Cardiac muscle cell (in vitro differentiated cells and primary cell): ENCODE measurements at regions not wholly inside any gene's neighbourhood (a gene's known extent, or its start where the extent isn't known, plus 50 kb on each side); places are given as distances from the start of the nearest gene placed in this dataset.

Source experiments
- DNase-seq, 2 donors: peaks; one replicate each; pipeline versions ENCODE4 v3.0.0 to v3.0.0-alpha.2; 2010 to 2017; ENCODE audit warnings: low read depth in 1 of 2, low spot score in 1 of 2
- H3K27ac ChIP-seq: fragments of 200-600 bp; sonication (generic); 2 replicates; pipeline ENCODE4 v1.5.1; 2016
- H3K27me3 ChIP-seq: fragments of 200-600 bp; sonication (generic); 2 replicates; pipeline ENCODE4 v1.6.0; 2016; ENCODE audit warnings: control low read depth
- H3K36me3 ChIP-seq: fragments of 200-600 bp; sonication (generic); 2 replicates; pipeline ENCODE4 v1.5.1; 2016; ENCODE audit warnings: control low read depth
- H3K4me1 ChIP-seq: fragments of 200-600 bp; sonication (generic); 2 replicates; pipeline ENCODE4 v1.8.1; 2017; ENCODE audit warnings: low read depth, mild to moderate bottlenecking, mixed run types
- H3K4me3 ChIP-seq: fragments of 200-600 bp; sonication (generic); 2 replicates; pipeline ENCODE4 v1.5.1; 2016; ENCODE audit warnings: mild to moderate bottlenecking
- H3K9me3 ChIP-seq: fragments of 200-600 bp; sonication (generic); 2 replicates; pipeline ENCODE4 v1.5.1; 2017; ENCODE audit warnings: low read depth, mild to moderate bottlenecking, control low read depth
- TF ChIP-seq, protein P1 (sequence below): IDR thresholded peaks from 2 replicates; pipeline ENCODE4 v1.5.1; 2012; ENCODE audit warnings: low read depth, mild to moderate bottlenecking, low read length

DNA sequence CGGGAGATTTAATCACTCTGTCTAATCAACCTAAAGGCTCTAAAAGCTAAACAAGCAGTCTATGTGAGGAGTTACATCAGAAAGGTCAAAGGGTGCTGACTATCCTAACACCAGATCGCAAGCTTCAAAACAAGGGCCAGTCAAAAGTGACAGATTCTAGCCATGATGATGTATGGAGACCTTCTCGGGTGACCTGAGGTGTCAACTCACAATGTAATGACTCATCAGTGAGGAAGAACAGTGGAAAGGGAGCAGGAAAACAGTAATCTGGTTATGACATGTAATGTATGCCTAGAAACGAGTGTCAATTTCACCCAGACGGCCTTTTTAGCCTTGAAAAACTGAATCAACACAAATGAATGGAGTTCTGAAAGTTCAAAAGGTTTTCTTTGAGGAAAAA, 375.3 kb downstream of the IDS start:
- Histone ChIP-seq H3K4me1 (no peaks in the 10 kb centered on the region), H3K36me3 (no peaks in the 10 kb centered on the region), H3K9me3 (no peaks in the 10 kb centered on the region), H3K27ac (no peak overlapping the region), H3K4me3 (no peak overlapping the region), H3K27me3 (no peaks in the 10 kb centered on the region)
- no peak for DNase-seq
- TF ChIP-seq, protein P1, sequence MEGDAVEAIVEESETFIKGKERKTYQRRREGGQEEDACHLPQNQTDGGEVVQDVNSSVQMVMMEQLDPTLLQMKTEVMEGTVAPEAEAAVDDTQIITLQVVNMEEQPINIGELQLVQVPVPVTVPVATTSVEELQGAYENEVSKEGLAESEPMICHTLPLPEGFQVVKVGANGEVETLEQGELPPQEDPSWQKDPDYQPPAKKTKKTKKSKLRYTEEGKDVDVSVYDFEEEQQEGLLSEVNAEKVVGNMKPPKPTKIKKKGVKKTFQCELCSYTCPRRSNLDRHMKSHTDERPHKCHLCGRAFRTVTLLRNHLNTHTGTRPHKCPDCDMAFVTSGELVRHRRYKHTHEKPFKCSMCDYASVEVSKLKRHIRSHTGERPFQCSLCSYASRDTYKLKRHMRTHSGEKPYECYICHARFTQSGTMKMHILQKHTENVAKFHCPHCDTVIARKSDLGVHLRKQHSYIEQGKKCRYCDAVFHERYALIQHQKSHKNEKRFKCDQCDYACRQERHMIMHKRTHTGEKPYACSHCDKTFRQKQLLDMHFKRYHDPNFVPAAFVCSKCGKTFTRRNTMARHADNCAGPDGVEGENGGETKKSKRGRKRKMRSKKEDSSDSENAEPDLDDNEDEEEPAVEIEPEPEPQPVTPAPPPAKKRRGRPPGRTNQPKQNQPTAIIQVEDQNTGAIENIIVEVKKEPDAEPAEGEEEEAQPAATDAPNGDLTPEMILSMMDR: no peak

DNA sequence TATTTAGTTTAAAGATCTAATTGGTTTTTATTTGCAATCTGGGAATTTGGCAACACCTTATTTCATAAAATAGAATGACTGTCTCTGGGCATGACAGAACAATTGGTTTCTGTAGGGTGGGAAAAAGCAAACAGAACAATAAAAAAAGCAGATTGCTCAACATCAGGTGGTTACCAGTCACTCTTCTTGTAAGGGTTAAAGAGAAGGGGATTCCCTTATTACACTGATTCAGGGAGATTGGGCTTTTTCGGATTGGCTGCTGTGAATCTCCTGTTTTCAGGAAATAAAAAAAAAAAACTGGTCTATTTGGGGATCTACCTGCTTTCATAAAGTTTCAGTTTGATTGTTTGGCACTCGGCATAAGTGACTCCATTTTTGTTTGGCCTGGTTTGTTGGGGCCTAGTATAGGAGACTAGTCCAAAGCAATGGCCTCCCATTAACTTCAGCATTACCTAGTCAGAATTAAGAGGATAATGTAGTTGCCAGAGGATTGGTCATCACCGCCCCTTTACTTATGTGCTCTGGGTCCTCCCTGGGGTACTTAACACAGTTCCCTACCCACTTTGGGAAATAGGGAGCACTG, 380.5 kb downstream of the IDS start:
- Histone ChIP-seq H3K27me3 (no peaks in the 10 kb centered on the region), H3K27ac (no peak overlapping the region), H3K4me1 (no peaks in the 10 kb centered on the region), H3K4me3 (no peak overlapping the region), H3K9me3 (no peaks in the 10 kb centered on the region), H3K36me3 (no peaks in the 10 kb centered on the region)
- TF ChIP-seq, protein P1: no peak
- no peak for DNase-seq

DNA sequence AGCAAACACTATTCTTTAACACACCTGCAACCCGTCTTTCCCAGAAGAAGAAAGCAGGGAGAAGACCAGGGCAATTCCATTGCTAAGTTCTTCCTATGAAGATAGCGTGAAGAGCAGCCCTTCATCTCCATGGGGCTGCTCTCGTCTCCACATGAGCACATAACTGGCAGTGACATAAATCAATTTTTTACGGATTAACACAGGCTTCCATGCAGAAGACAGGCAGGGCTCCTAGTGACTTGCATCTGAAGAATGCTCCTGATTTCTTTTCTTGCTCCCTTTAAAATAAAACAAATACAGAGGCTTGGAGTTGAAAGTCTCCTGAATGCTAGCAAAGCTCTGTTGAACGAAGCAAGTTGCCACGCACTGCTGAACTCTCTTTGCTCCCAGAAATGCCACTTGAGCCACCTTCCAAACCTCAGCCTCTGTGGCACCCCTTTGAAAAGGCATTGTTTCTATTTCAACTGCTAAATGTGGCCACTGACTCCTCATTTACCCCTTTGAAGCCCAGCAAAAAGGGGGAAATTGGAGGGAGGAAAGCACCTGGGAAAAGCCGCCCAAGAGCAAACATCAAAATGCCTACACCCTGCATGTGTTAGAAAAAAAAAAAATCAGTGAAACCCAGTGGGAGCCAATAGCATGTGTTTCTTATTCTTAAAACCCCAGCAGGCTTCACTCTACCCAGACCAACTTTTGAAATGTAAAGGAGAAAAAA, 383.7 kb downstream of the IDS start:
- Histone ChIP-seq H3K4me1 (no peaks in the 10 kb centered on the region), H3K36me3 (no peaks in the 10 kb centered on the region), H3K27me3 (no peaks in the 10 kb centered on the region), H3K4me3 (no peak overlapping the region), H3K27ac (no peak overlapping the region), H3K9me3 (no peaks in the 10 kb centered on the region)
- DNase-seq: no peak
- TF ChIP-seq, protein P1: no peak

DNA sequence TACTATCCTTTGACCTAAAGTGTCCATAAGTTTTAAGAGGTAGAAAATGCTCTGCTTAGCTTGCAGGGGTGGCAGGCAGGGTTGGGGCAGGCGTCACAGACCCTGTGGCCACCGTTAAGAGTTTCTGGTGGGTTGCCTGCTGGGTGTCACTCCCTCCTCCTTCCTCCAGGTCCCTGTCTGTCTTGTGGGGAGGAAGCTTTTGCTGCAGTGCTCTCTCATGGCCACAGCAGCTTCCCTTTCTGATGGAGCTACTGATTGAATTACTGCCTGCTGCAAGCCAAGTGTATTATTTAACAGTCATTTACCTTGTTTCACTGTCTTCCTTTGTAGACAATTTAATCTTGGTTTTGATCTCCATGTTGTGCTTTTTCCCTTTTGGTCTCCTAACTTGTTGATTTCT, 384.6 kb downstream of the IDS start:
- TF ChIP-seq, protein P1: no peak
- Histone ChIP-seq H3K27ac (no peak overlapping the region), H3K36me3 (no peaks in the 10 kb centered on the region), H3K9me3 (no peaks in the 10 kb centered on the region), H3K4me3 (no peak overlapping the region), H3K27me3 (no peaks in the 10 kb centered on the region), H3K4me1 (no peaks in the 10 kb centered on the region)
- no peak for DNase-seq

DNA sequence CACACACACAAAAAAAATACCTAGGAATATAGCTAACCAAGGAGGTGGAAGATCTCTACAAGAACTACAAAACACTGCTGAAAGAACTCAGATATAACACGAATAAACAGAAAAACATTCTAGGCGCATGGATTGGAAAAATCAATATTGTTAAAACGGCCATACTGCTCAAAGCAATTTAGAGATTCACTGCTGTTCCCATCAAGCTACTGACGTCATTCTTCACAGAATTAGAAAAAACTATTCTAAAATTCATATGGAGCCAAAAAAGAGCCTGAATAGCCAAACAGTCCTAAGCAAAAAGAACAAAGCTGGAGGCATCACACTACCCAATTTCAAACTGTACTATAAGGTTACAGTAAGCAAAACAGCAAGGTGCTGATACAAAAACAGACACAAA, 390.2 kb downstream of the IDS start:
- Histone ChIP-seq H3K27me3 (no peaks in the 10 kb centered on the region), H3K4me1 (no peaks in the 10 kb centered on the region)

More for the DNA sequence above, 390.2 kb downstream of the IDS start:
- DNase-seq: no peak
- no peaks in the 10 kb centered on the region for H3K9me3 ChIP-seq
- TF ChIP-seq, protein P1: no peak
- no peak overlapping the region for H3K4me3 ChIP-seq
- H3K27ac ChIP-seq: no peak overlapping the region
- H3K36me3 ChIP-seq: no peaks in the 10 kb centered on the region
